ENCODE measurements at regions not wholly inside any gene's neighbourhood (a gene's known extent, or its start where the extent isn't known, plus 50 kb on each side); places are given as distances from the start of the nearest gene placed in this dataset.
A peak's percentile ranks its signal among the peaks of the same experiment; 100 is the strongest.

GRCh38 chr18:28288784-28289183 is 111.9 kb upstream of the CDH2 start:
- Histone ChIP-seq H3K4me3 (no peak overlapping the region), H3K27ac (no peak overlapping the region), H2AFZ (no peak overlapping the region), H3K36me3 (replicated peaks; ENCODE audit: insufficient read depth, low read depth) (no peaks in the 10 kb centered on the region), H3K4me2 (no peak overlapping the region), H4K20me1 (ENCODE audit: insufficient read depth, poor library complexity, severe bottlenecking) (no peaks in the 10 kb centered on the region), H3K9me3 (ENCODE audit: low read depth) (no peaks in the 10 kb centered on the region), H3K27me3 (no peaks in the 10 kb centered on the region), H3K9me2 (replicated peaks; ENCODE audit: insufficient read depth) (no peaks in the 10 kb centered on the region), H3K79me2 (no peaks in the 10 kb centered on the region), H3K4me1 (ENCODE audit: insufficient read depth) (no peaks in the 10 kb centered on the region)
- 90% methylated on average over 5 of the region's 5 CpGs for WGBS (ENCODE audit: low lambda C conversion rate, missing lambda C conversion rate)
- no peak for DNase-seq (ENCODE audit: low spot score)
- TF ChIP-seq EZH2phosphoT487 (IDR thresholded peaks at IDR 0.05; ENCODE audit: low read depth, severe bottlenecking, unreplicated experiment) (no peak), EZH2 (IDR thresholded peaks at IDR 0.05; ENCODE audit: borderline replicate concordance) (no peak), CTCF (IDR thresholded peaks at IDR 0.05; ENCODE audit: poor library complexity) (no peak)

GRCh38 chr18:28287146-28287545 is 110.2 kb upstream of the CDH2 start:
- Histone ChIP-seq H3K9me2 (replicated peaks; ENCODE audit: insufficient read depth) (no peaks in the 10 kb centered on the region), H3K27ac (no peak overlapping the region), H3K79me2 (no peaks in the 10 kb centered on the region), H3K36me3 (replicated peaks; ENCODE audit: insufficient read depth, low read depth) (no peaks in the 10 kb centered on the region), H3K9me3 (ENCODE audit: low read depth) (no peaks in the 10 kb centered on the region), H3K4me3 (no peak overlapping the region), H4K20me1 (ENCODE audit: insufficient read depth, poor library complexity, severe bottlenecking) (no peaks in the 10 kb centered on the region), H3K27me3 (no peaks in the 10 kb centered on the region), H2AFZ (no peak overlapping the region), H3K4me2 (no peak overlapping the region), H3K4me1 (ENCODE audit: insufficient read depth) (no peaks in the 10 kb centered on the region)
- DNase-seq (ENCODE audit: low spot score): no peak
- TF ChIP-seq EZH2phosphoT487 (IDR thresholded peaks at IDR 0.05; ENCODE audit: low read depth, severe bottlenecking, unreplicated experiment) (no peak), CTCF (IDR thresholded peaks at IDR 0.05; ENCODE audit: poor library complexity) (no peak), EZH2 (IDR thresholded peaks at IDR 0.05; ENCODE audit: borderline replicate concordance) (no peak)

GRCh38 chr18:28284132-28284531 is 107.2 kb upstream of the CDH2 start:
- no peak for TF ChIP-seq CTCF (IDR thresholded peaks at IDR 0.05; ENCODE audit: poor library complexity)
- TF ChIP-seq EZH2phosphoT487 (IDR thresholded peaks at IDR 0.05; ENCODE audit: low read depth, severe bottlenecking, unreplicated experiment): no peak
- no peak for TF ChIP-seq EZH2 (IDR thresholded peaks at IDR 0.05; ENCODE audit: borderline replicate concordance)
- no peak overlapping the region for H3K4me2 ChIP-seq
- 58% methylated on average over 5 of the region's 5 CpGs for WGBS (ENCODE audit: low lambda C conversion rate, missing lambda C conversion rate)
- no peak overlapping the region for H3K27ac ChIP-seq
- H3K27me3 ChIP-seq: no peaks in the 10 kb centered on the region
- no peaks in the 10 kb centered on the region for H3K9me3 ChIP-seq (ENCODE audit: low read depth)
- H3K36me3 ChIP-seq (replicated peaks; ENCODE audit: insufficient read depth, low read depth): no peaks in the 10 kb centered on the region
- DNase-seq (ENCODE audit: low spot score): peak; percentile 7
- H3K9me2 ChIP-seq (replicated peaks; ENCODE audit: insufficient read depth): no peaks in the 10 kb centered on the region
- H3K79me2 ChIP-seq: no peaks in the 10 kb centered on the region
- no peaks in the 10 kb centered on the region for H4K20me1 ChIP-seq (ENCODE audit: insufficient read depth, poor library complexity, severe bottlenecking)
- no peak overlapping the region for H2AFZ ChIP-seq
- no peaks in the 10 kb centered on the region for H3K4me1 ChIP-seq (ENCODE audit: insufficient read depth)
- H3K4me3 ChIP-seq: no peak overlapping the region

GRCh38 chr18:28281400-28281799 is 104.5 kb upstream of the CDH2 start:
- H3K9me2 ChIP-seq (replicated peaks; ENCODE audit: insufficient read depth): no peaks in the 10 kb centered on the region
- no peaks in the 10 kb centered on the region for H3K27me3 ChIP-seq
- no peaks in the 10 kb centered on the region for H3K79me2 ChIP-seq
- no peak overlapping the region for H3K4me2 ChIP-seq
- H3K36me3 ChIP-seq (replicated peaks; ENCODE audit: insufficient read depth, low read depth): no peaks in the 10 kb centered on the region
- no peak for DNase-seq (ENCODE audit: low spot score)
- no peak for TF ChIP-seq EZH2phosphoT487 (IDR thresholded peaks at IDR 0.05; ENCODE audit: low read depth, severe bottlenecking, unreplicated experiment)
- TF ChIP-seq EZH2 (IDR thresholded peaks at IDR 0.05; ENCODE audit: borderline replicate concordance): no peak
- no peak for TF ChIP-seq CTCF (IDR thresholded peaks at IDR 0.05; ENCODE audit: poor library complexity)
- H3K4me1 ChIP-seq (ENCODE audit: insufficient read depth): no peaks in the 10 kb centered on the region
- H3K9me3 ChIP-seq (ENCODE audit: low read depth): no peaks in the 10 kb centered on the region
- no peak overlapping the region for H2AFZ ChIP-seq
- no peak overlapping the region for H3K4me3 ChIP-seq
- H4K20me1 ChIP-seq (ENCODE audit: insufficient read depth, poor library complexity, severe bottlenecking): no peaks in the 10 kb centered on the region
- no peak overlapping the region for H3K27ac ChIP-seq
- 58% methylated on average over 2 of the region's 2 CpGs for WGBS (ENCODE audit: low lambda C conversion rate, missing lambda C conversion rate)

All from hepatocyte (in vitro differentiated cells).